Stimulated activated CD8-positive, alpha-beta memory T cell treated with anti-CD3 and anti-CD28 coated beads, Interleukin-12 subunit alpha, Interleukin-12 subunit beta, amount 100 ng/mL, for 4 hours (primary cell): ENCODE measurements at regions not wholly inside any gene's neighbourhood (a gene's known extent, or its start where the extent isn't known, plus 50 kb on each side); places are given as distances from the start of the nearest gene placed in this dataset.

Experiments
- DNase-seq: peaks from one replicate; pipeline ENCODE4 v3.0.0-alpha.2; 2020; ENCODE audit warnings: low read depth

DNA sequence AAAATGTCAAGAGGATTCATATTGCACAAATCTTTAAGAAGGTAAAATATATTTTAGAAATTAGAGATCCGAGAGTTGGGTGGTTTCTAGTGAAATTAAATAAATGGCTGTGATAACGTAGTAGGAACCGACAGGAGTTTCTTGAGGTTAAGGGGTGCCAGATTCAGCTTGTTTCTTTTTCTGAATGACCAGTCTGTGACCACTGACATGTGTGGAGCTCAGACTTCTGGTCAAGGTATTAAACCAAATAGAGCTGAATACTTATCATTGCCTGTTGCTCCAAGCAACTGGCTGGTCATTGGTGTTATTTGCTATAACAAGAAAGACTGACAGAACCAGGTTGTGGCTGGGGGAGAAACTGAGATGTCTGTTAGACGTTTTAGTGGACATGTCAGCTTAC, 408.2 kb upstream of the HS6ST1 start:
- DNase-seq = no peak

GRCh38 chr2:128727404-128727803, 408.7 kb upstream of the HS6ST1 start:
- no peak for DNase-seq

DNA sequence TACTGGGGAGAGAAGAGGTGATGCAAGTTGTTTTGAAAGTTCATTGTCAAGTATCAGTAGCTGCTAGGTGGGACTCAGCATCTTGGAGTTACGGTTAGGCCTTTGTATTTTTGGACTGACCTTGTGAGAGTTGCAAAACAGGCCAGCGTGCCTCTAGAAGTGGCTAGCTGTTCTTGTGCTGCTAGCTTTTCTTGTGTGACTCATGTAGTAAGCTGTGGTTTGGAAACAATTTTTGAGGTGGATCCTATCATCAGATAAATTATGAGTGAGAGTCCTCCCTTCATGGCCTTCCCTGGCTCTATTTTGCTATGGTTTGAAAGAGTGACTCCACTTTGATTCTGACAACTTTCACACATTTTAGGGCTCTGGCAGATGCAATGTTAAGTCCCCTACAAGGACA, 409.2 kb upstream of the HS6ST1 start:
- no peak for DNase-seq

DNA sequence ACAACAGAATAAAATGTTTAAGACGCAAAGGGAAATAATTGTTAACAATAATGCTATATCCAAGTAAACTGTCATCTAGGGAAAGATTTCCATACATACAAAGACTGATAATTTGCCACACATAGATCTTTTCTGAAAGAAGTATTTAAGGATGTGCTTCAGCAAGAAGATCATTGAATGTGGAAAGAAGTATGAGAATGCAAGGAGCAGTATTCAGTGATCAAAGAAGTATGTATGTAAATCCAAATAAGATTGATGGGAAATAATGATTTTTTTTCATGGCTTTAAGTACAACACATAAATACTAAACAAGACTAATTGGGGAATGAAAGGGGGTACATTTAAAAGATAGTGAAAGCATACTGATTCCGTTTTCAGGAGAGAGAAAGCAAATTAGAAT, 410.4 kb upstream of the HS6ST1 start:
- no peak for DNase-seq

DNA sequence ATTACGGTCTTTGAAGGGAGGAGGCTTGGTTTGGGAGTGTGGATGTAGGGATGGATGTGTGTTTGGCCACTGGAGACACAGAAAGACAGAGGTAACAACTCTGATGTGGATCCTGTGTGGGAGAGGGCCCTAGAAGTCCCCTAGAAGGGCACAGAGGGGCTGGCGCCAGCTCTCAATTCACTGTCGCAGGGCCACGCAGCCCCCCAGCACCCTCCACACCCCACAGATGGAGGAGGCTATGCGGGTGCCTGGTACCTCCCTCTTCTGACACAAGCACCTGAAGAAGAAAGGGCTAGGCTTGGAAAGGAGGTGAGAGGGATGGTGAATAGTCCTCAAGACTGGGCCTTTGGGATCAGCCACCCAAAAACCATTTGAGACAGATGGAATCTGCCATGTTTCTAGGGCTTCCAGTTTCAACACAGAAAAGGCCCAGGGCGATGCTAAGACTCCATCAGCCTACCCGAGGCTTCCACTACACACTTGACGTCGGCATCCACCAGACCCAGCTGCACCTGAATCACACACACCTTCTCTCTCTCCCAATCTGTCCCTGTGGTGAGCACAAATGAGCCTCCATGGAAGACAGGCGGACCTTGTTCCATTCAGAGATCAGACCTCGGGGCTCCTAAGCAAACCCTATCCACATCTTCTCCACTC, 413.5 kb upstream of the HS6ST1 start:
- DNase-seq = no peak

- DNase-seq = no peak
These were observed 414.3 kb upstream of the HS6ST1 start for GRCh38 chr2:128732976-128733431.

- DNase-seq = no peak
These were observed 414.8 kb upstream of the HS6ST1 start for GRCh38 chr2:128733450-128733849.

GRCh38 chr2:128734521-128735295, 416.0 kb upstream of the HS6ST1 start:
- no peak for DNase-seq

DNA sequence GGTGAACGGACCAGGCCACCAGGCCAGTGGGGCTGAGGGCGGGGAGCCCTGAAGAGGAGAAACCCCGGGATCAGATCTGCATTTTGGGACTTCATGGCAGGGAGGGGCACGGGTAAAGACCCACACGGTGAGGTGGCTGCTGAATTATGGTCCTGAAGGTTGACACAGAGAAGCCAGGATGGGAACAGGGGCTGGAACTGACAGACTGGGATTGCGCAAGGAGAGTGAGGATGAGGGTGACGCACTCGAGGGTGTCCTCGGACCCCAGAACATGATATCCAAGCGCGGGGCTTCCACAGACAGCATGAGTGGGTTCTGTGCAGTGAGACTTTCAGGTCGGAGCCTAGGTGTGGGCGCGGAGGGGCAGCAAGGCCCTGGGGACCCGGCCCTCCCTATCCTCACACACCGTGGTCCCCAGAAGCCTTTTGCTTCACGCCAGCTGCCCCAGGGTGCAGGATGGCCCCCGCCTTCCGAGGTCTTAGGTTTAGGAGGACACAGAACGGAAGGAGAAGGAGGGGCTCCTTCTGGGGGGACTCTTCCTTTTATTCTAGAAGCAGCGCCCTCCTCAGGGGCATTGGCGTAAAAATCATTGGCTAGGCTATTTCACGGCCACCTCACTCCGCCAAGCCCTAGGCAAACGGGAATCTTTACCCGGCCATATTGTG, 416.8 kb upstream of the HS6ST1 start:
- DNase-seq = no peak

DNA sequence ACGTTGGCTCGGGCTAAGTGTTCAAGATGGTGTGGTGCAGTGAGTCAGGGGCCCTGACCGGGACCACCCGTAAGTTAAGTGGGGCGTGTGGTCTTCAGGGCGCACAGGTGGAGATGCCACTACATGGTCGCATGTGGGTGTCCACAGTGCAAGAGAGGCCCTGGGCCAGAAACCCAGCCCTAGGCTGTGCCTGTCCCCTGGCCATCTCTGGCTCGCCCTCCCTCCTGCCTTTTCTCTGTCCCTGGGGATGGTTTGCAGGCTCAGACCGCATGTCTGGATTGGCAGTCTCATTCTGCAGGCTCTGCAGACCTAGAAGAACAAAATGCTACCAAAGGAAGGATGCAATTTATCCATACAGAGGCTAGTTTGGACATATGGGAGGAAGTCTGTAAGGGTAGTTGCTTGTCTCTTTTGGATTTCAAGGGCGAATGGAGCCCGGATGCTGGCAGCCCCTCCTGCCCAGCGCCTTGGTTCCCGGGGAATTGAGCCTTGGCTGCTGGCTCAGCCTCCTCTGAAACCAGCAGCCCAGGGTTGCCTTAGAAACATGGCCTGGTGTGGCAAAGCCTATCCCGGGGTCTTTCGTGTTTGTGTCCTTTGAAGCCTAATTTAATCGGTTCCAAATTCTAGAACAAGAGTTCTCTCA, 417.5 kb upstream of the HS6ST1 start:
- no peak for DNase-seq

DNA sequence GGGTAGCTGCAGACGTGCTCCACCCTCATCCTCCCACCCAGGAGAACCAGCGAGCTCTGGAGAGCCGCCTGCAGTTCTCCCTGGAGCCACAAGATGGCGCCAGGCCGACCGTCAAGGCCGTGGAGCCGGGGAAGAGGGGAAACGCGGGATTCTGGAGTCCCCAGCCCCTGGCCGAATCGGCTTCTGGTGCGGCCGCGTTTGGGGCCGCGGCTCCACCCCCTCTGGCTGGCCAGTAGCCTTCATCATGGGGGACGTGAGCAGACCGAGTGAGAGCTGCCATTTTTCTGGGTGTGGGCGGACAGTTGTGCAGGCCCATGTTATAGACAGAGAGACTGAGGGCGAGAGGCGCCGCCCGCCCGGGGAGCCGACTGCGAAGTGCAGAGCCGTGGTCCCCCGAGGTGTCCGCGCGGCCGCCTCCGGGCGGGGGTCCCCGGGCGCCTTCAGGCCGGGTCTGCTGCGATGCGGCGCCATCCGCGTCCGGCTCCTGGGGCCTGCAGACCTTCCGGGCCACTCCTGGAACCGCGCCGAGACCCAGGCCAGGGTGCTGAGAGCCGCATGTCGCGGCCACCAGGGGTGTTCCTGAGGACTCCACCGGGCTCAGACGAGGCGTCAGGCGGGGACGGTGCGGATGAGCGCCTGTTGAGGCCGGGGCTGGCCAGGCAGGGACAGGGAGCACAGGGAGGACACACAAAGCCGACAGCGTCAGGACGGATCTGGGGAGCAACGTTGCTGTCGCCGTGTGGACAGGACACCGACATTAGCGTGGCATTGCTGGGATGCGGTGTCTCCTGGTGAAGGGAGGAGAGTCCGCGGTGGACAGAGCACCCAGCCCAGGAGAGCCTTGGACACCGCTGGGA, 418.2 kb upstream of the HS6ST1 start:
- DNase-seq = no peak

DNA sequence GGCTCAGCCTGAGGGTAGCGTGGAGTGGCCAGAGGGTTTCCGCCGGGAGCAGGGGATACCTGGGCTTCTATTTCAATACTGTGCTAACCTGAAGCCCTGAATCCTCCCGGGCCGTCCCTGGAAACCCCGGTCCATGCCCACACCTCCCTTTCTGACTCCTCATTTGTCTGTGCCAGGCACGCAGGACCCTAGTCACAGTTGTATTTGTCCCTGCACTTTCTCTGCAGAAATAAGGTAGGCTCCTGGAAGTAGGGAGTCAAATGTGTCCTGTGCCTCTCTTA, 418.8 kb upstream of the HS6ST1 start:
- DNase-seq = no peak

- no peak for DNase-seq
These were observed 419.9 kb upstream of the HS6ST1 start for GRCh38 chr2:128738446-128739110.

DNA sequence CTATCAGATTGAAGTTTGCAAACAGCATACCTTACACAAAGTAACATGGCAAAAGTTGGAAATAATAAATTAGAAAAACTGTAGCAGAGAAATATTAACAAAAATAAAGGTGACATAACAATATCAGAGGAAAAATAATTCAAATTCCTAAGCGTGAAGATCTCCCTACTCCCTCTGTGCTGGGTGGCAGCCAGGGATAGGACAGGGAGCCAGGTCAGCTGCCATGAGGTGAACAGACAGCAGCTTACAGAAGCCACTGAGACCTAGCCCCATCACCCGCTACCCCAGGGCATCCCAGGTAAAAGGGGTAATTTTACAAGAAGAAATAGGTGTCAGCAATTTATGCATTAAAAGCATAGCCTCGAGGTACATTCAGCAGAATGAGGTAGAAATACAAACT, 423.8 kb upstream of the HS6ST1 start:
- no peak for DNase-seq

- no peak for DNase-seq
These were observed 427.3 kb upstream of the HS6ST1 start for GRCh38 chr2:128745946-128746345.

DNA sequence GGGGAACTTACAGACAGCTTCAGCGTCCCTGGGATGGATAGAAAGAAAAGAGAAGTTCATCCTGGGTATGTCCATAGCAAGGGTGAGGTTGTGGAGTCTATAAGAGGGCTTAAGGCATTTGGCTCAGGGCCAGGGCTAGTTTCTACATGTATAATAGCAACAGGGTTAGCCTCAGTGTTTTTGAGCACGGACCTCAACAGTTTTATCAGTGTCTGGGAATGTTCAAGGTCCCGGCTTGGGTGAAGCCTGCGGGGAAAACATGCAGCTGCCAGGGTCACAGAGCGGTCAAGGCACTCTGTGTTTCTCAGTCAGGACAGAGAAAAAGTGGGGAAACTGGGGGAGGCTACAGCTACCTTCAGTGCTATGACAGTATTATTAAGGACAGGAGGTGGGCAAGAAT, 427.7 kb upstream of the HS6ST1 start:
- no peak for DNase-seq

- DNase-seq = no peak
These were observed 429.7 kb upstream of the HS6ST1 start for GRCh38 chr2:128748336-128748735.

GRCh38 chr2:128748835-128749605, 430.4 kb upstream of the HS6ST1 start:
- DNase-seq = no peak

DNA sequence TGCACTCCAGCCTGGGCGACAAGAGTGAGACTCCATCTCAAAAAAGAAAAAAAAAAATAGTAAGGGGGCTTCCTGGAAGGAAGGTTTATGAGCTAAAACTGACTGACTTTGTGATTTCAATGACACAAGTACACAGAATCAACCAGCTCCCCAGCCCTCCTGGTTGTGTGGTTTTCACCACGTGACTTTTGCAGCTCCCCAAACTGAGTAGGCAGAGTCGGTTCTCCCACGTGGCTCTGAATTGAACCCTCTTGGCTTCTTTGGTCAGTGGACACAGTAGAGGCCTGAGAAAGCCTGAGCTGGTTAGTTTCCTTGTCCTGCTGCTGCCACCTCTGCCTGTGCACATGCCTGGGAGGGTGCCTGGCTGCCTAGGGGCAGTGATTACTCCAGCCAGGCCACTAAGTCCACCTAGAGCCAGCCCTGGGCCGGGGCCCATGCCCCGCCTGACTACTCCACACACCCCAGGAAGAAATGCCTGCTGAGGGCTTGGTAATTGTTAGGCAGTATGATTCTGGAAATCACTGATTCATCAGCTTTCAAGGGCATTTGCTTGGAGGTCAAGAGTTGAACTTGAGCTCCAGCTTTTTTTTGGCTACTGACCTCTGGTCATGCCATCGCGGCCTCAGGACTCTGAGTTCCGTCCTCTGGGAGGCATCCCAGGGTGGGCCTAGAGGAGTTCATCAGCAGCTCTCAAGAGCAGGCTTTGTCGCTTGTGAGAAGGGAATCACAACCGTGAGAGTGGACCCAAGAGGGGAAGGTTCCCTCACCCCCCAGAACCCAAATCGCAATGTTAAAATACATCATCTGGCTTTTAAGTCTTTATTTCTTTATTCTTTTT, 431.9 kb upstream of the HS6ST1 start:
- no peak for DNase-seq

DNA sequence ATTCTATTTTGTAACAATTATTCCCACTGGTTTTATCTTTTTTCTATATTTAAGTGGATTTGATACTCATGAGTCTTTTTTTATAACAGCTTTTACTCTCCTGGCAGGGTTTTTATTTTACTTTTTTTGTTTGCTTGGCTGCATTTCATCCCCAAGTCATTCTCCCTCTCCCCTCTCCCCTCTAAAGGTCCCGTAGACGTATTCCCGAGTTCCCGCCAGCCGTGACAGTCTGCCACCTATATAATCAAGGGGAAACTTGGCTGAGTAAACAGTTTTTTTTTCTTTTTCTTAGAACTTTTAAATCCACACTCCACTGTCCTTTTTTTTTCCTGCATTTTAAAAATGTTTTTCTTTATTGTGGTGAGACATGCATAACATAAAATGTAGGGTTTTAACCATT, 433.1 kb upstream of the HS6ST1 start:
- no peak for DNase-seq
